Esophagus mucosa (tissue), 1 donor: ENCODE measurements at regions not wholly inside any gene's neighbourhood (a gene's known extent, or its start where the extent isn't known, plus 50 kb on each side); places are given as distances from the start of the nearest gene placed in this dataset.

Experiments
- ATAC-seq: fragments of 200-7000 bp; cut with Tn5 transposase; one replicate; pipeline ENCODE4 v1.9.1; 2020
- donor health status: DM: yes; HTN: yes; CAD: no.

DNA sequence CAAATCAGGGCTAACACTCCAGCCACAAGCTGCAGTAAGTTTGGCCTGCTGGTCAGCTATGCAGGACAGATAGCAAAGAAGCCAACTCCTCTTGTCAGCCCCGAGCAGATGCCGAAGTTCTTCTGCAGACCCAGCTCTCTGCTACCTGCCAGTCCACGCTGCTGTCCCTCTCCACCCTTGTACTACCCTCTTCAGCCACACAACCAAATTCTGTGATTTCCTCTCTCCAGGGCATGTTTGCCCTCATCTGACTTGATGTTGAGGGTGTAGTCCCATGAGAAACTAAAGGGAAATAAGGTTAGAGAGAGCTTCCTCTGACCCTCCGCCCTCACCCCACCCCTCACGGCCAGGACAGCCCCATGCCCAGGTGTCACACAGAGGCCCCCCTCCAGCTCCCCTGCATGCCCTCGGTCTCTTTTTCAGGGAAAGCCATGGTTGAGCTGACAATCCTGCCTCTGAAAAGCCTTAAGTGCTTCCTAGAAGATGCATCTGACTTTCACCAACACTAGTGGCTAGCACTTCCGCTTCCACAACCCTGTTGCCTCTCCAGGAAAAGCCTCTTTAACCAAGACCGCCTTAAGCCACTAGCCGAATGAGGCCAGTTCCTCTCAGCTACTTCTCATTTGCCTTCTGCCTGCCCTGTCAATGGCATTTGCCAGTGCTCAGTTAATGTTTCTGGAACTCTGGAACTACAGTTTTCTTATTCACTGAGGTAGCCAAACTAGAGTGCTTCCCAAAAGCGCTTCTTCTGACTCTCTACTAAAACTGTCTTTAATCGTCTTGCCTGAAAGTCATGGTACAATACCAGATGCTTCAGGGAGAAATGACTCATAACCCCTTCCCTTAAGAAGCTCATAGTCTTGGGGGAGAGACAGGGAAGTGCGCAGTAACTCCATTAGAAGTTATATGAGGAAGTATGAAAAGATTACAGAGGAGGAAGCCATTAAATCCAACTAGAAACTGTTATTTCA, 300.4 kb upstream of the STT3B start:
- ATAC-seq, result peak; percentile 44

DNA sequence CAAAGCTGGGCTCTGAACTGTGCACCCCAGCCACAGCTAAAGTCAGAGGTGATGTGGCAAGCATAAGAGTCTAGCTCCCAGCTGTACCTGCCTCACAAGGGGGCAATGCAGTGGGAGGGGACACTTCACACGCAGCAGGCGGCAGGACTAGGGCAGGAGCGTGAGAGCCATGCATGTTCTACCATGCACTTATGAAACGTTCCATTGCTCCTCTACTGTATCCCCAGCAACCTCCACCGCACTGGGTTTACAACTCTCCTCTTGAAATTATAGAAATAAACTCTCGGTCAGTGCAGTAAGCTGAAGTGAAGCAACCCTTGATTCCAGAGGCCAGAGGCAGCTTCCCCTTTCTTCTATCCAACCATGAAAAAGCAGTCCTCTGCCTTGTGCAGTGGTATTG, 298.6 kb upstream of the STT3B start:
- ATAC-seq, result no peak

DNA sequence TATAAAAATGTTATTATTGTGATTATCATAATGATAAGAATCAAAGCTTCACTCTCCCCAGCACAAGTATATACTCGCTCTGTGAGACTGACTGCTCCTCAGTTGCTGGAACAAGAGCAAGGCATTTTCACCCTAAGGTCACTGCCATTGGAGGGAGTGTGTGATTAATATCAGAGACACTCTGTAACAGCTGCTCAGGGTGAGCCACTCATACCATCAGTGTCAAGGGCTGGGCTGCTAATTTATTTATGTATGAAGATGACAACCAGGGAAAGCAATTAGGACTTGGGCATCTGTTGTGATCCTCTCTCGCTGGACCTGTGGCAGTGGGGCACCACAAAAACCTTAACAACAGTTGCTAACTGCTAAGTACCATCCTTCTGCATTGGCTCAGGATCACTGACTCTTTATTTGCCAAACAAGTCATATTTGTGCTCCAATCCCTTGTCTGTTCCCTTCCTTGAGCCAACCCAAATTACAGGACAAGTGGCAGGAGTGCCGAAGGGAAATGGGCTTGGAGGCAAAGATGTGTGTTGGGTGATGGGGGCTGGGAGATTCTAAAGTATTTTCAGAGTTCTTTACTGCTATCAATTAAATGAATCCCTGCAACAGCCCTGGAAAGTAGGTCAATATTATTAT, 297.5 kb upstream of the STT3B start:
- no peak for ATAC-seq

DNA sequence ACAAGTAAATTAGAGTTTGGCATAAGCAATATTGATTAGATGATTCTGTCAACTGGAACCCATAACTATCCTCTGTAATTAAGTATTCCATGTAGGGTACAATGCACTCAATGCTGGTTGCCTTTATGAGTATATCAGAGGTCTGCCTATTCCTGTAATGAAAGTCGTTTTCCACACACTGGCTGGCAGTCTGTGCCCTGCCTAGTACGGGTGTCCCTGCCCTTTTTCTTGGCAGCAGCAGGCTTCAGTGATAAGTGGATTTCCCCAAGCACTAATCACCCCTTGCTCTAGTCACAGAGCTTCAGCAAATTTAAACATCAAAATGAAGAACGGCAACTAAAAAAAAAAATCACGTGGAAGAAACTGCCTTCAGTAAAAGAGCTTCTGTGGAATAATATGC, 294.8 kb upstream of the STT3B start:
- no peak for ATAC-seq

DNA sequence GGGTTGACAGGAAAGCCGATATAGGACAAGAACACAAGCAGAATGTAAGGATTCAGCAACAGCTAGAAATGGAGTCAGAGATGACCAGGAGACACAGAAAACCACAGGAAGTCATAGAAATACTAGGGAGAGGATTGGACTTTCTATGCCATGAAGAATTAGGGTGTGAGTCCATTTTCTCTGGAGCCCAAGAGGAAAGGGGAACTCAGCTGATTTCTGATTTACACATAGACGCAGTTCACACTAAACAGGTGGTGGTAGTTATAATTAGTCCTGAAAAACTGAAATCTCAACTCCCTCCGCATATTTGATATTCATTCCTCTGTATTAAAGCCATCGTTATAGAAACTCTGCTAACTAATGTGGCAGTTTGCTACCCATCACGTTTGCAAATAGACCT, 292.7 kb upstream of the STT3B start:
- ATAC-seq, result no peak

DNA sequence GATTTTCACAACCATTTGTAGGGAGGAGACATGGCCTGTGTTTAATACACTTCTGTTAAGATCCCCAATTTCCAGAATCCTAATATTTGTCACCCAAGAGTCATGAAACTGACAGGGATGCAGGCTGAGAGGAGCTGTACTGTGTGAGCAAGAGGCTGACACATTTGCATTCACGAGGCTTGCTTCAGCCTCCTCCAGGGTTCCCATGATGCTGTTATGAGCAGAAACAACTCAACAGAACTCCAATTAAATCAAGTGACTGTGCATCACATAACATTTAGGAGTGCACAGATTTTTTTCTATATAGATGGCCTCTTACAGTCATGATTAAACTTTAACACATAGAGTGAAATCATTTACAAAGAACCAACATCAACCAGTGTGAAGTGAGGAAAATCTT, 292.3 kb upstream of the STT3B start:
- ATAC-seq, result no peak

DNA sequence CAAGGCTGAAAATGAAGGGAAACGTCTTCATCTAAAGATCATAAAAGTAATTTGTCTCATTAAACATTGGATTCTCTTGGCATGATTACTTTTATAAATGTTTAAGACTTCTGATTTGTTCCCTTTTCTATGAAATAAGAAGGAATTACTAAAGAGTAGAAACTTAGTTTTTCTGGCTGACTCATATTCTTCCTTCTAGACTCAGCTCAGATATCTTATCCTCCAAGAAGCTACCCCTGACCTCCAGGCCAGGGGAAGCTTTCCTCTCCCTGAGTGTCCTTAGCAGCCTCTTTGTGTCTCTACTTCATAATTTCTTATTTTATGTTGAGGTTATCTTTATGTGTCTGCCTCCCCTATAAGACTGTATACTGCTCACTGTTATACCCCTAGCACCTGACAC, 291.9 kb upstream of the STT3B start:
- ATAC-seq, result no peak

DNA sequence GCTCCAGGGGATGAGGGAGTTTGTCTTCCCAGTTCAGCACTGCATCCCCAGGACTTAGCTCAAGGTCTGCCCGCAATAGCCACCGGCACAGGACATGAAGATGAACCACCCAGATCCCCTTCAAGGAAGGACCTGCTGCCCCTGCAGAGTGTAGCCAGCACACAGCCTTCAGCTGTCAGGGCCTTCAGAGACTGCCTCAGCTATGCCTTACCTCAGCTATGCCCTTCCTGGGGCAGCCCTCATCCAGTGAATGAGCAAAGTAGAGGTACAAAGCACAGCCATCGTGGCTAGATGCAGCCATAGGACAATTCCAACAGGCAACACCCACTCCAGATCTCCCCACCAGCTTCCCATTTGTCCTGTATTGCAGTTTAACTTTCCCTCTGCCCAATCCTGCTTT, 291.2 kb upstream of the STT3B start:
- ATAC-seq, result no peak

DNA sequence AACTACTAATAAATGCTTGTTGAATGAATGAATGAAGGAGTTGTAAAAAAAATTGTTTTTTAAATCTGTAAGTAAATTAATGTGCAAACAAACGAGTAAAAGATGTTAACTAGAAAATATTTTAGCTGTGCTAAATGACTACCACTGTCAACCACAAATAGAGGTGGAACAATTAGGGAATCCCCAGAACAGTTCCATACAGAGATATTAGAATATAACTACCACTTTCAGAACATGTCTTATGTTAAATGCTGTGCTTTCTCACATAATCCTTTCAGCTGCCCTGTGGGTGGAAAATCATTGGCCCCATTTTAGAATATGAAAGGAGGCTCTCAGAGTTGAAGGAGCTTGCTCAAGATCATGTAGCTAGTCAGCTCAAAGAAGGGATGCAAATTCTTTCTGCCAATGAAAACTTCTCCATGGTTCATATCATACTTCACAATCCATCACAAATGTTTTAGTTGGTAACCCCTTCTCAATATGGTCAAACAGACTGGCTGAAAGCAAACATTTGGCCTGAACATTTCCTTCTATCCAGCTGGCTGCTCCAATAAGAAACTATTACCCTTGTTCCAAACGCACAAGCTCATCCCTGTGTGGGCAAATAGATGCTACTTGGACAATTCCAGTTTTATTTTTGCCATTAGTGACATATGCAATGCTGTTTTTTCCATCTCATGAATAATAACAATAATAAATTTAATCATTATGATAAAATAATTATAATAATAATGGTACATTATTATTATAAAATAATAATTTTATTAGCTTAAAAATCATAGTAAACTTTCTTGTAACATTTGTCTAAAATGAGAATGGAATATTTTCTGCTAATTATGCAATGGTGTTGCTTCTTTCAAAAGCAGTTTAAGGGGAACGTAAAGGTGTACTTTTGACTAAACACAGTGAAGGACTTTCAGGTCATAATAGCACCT, 290.4 kb upstream of the STT3B start:
- ATAC-seq, result no peak

DNA sequence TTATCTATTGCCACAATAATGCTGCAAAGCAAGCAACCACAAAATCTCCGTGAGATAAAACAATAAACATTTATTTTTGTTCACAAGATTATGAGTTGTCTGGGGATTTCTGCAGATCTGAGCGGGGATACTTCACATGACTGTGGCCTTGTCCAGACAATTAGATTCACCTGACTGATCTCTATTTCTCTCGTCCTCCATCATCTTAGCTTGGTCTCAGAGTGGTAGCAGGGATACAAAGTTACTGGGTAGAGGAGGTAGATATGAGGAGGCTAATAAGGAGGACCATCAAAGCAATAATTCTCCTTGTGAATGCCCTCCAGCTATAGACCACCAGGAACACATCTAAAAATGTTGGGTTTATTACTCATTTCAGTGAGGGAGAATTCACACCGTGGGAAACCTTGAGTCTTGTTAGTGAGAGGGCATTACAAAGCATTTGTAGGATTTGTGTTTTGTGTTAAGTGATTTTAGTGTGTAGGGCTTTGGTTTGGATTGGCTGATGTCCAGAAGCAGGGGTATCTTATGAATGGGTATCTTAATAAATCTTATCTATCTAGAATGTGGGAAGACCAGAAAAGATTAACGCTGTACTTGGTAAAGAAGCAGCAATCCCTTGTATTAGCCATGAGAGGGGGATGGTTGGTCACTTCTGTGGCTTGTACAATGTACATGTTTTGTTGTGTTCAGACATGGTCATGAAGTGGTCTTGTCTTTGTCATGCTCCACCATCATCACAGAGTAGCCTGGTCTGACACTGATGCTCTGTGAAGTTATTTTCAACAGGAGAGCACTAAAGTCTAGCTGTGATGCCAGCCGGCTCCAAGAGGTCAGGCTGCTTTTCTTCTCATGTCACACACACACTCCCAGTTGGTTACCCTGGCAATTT, 287.6 kb upstream of the STT3B start:
- no peak for ATAC-seq

DNA sequence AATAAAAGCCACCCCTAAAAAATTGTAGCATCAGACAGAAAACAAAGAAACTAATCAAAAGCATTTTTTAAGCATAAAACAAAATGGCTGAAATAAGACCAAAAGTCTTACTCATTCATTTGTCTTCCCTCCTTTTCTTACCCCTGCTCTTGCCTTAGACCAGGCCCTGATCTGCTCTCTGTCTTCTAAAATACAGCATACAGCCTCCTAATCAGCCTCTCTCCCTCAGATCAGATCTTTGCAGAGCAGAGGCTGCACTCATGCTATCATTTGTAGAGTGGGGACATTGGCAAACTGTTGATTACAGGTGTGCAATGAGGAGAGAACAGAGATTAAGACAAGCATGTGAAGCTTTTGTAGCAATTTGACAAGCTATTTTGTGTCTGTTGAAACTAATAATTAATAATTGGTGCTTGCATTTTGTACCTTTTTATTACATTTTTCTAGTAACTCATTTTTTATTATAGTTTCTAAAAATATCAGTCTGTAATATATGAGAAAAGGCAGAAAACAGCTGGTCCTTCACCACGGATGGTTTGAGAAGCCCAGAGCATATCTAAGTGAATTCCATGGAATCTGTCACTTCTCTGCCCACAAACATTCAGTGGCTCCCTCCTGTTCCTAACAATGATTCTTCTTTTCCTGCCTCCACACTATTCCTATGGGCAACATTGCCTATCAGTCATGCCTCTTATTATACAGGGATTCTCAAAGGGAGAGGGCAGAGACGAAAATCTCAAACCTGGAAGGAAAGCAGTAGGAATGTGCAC, 286.2 kb upstream of the STT3B start:
- ATAC-seq, result no peak

DNA sequence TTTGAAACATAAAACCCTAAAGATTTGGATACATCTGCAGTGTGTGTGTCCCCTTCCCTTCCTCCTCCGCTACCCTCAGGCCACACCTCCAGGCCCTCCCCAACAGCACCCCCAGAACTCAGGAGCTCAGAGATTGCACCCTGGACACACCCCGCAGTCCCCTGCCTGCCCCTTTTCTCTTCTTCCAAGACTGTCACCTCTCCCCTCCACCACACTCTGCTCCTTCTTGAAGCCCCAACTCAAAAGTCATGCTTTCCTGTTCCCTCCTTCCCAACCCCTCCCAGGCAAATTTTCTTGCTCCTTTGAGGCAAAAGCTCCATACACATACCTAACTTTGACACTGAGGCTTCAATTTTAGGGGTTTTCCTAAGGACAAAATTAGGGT, 285.7 kb upstream of the STT3B start:
- ATAC-seq, result no peak

DNA sequence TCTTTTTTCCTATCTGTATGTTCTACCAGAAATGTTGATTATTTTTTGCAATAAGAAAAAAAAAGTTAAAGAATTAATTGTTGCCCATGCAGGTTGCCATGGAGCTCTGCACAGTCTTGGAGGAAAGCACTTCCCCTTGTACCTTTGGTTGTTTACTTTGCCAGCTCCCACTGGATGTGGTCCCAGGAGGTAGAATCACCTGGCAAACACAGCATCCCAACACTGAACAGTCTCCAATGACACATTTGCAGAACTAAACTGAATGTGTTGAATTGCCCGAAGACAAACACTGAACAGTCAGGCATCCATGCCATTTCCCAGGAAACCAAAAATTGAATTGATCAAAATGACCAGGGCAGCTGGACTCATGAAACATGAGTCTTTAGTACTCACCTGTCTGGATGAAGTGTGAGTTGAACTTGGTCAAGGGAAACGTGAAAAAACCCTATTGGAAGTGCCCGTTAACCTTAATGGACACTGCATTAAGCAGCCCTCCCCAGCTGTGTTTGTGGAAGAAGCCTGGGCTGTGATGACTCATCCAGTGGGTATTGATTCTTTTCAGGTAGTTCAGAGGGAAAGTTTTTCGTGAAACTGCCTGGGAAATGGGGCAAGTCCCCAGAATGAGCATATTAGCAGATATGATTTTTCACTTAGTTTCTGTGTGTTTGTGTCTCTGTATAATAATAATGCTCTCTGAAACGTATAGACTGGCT, 284.7 kb upstream of the STT3B start:
- ATAC-seq, result no peak

DNA sequence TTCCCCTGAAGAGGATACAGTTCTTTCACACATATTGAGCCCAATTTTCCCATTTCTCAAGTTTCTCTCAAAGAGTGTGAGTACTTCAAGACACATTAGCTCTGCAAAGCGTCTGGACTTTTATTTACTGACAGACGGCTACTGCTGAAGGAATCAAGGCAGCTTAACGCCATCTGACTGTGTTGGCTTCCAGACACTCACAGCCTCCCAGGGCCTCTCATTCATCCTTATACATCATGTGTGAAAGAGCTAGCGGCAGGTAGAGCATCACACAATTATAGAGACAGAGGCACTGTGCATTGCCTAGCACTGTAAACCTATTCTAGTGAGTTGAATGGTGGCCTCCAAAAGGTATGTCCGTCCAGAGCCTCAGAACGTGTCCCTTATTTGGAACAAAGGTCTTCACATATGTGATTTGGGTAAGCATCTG, 284.1 kb upstream of the STT3B start:
- no peak for ATAC-seq

DNA sequence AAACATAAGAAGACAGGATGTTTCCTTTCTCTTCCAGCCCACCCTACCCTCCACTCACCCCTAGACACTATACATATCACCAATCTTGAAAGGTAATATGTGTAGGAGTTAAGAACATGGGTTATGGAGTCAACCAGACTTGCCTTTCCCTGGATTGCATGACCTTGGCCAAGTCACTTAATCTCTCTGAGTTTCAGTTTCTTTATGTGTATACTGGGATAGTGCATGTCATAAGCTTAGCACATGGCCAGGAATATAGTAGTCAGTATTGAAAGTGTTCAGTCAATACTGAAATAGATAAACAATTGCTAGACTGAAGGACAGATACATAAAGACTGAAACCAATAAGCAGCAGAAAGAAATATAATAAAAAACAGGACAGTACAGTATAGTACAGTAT, 283.2 kb upstream of the STT3B start:
- no peak for ATAC-seq

DNA sequence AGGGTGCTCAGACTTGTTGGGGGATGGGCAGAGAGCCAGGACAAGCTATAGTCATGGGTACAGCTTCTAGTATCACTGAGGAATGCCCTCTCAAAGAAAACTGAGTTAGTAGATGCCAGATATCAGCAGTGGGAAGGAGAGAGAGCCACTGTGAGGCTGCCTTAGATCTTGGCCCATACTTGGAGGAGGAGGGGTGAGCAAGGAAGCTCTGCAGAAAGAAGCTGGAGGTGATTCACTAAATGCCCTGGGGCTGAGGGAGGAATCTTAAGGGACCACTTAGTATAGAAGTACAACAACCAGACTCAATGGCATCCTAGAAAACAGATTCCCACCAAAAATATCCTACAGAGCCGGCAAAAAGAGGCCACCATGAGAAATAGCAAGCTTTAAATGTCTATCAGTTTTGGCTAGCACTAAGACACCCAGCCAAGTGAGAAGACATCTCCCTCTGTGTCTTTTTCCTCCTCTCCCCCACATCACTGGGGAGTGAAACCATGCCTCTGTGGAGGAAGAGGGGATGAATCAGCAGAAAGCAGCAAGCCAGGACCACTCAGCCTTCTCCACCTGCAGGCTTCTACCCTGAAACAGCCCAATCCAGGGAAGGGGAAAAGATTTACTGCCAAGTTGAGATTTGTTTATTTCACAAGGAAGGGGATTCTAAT, 282.5 kb upstream of the STT3B start:
- no peak for ATAC-seq

DNA sequence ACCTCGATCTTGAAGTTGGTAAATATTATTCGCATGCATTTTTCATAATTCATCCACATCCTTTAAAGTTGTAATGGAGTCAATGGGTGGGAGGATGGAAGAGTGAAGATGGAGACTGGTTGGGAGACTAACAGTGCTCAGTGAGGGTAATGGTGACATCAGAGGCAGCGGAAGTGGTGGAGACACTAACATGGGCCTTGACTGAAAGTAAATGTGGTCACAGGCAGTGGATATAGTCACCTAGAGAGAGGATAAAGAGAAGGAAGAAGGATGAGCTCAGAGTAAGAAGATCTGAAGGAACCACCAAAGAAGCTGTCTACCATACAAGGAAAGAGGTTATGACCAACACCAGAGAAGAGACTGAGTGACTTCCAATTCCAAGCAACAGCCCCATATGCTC, 281.6 kb upstream of the STT3B start:
- no peak for ATAC-seq

DNA sequence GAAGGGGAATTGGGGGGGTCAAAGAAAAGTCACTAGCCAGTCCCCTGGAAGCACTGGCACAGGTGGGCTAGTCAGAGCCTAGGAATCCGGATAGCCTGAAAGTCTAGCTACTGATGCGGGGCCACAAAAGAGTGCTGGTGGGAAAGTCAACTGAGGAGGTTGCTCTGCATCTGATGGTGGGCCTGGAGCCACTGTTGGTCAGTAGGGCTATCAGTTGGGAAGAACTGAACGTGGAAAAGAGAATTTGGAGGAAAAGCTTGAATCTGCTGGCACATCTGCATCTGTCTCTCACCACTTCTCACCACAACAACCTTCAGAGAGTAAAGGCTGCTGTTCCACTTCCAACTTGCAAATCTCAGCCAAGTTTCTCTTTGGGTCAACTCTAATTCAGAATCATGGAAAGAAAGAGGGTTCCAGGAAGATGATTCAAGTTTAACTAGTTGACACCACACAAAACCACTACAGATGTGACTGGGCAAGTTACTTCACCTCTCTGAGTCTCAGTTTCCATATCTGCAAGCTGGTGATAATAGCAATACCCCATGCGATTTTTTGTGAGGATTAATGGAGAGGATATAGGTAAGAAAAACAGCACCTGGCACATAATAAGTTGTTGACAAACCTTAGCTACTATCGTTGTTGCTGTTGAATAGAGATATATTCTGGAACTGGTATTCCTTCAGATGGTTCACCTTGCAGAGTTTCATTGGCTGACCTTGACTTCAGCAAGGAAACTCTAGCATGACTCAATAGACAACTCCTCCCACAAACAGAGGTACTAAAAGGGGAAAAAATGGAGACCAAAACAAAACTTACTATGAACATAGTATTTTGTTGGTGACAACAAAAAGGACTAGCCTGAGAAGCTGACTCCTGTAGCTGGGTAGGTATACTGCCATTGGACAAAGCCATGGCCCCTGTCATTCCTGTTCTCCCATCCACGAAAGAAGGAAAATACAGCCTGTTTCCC, 280.2 kb upstream of the STT3B start:
- ATAC-seq, result no peak

DNA sequence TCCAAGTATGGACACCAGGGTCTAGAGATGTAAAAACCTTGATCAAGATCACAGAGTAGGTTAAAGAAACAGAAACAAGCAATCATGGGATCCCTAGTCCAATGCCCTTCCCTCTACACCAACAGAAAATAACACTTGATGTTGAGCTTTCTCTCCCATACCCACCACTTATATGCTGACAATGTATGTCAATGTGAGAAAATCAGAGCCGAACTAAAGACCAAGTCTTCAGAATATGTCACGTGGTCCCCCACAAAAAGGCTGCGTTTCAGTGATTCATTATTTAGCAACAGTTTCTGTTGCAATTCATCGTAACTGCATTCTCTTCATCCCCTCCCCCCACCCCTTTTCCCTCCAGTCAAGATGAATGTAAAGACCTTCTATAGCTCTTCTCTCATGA, 278.9 kb upstream of the STT3B start:
- ATAC-seq, result no peak
